Urinary bladder (tissue), 3 donors: ENCODE measurements at regions not wholly inside any gene's neighbourhood (a gene's known extent, or its start where the extent isn't known, plus 50 kb on each side); places are given as distances from the start of the nearest gene placed in this dataset.
"Not testable (repeated sequence)": the region's sequence is repeated elsewhere in the genome, so short reads cannot be mapped to it uniquely, and the experiment has no call there.

Experiments
- DNase-seq: peaks from one replicate; pipeline ENCODE4 v3.0.0-alpha.2; 2015; ENCODE audit errors: extremely low spot score
- H3K27ac ChIP-seq: one replicate; pipeline ENCODE4 v1.5.1; 2013; ENCODE audit warnings: low read depth, mild to moderate bottlenecking, moderate library complexity
- H3K36me3 ChIP-seq: one replicate; pipeline ENCODE4 v1.6.1; 2013; ENCODE audit warnings: mild to moderate bottlenecking, moderate library complexity; ENCODE audit not compliant: insufficient read depth
- H3K4me1 ChIP-seq: one replicate; pipeline ENCODE4 v1.6.1; 2013; ENCODE audit warnings: mild to moderate bottlenecking, moderate library complexity; ENCODE audit not compliant: insufficient read depth
- H3K4me3 ChIP-seq: one replicate; pipeline ENCODE4 v1.5.1; 2013; ENCODE audit warnings: low read depth, low read length
- WGBS: extraction: QIAGEN DNeasy Blood & Tissue Kit; methylation state at CpG from one replicate; pipeline ENCODE4 v1.1.7; 2013; 5-methylcytosine and 5-hydroxymethylcytosine counted together
- donor health status: healthy with polysubstance abuse.
- donor health status: healthy.

- DNase-seq = no peak
- H3K36me3 ChIP-seq = no peaks in the 10 kb centered on the region
- no peak overlapping the region for H3K27ac ChIP-seq
- H3K4me1 ChIP-seq = no peaks in the 10 kb centered on the region
- no peak overlapping the region for H3K4me3 ChIP-seq
- WGBS = 21% methylated on average over 3 of the region's 3 CpGs
These were observed 139.5 kb upstream of the LRATD1 start for GRCh38 chr2:14492920-14493503.

- H3K27ac ChIP-seq = no peak overlapping the region
- H3K4me3 ChIP-seq = no peak overlapping the region
- no peak for DNase-seq
- no peaks in the 10 kb centered on the region for H3K4me1 ChIP-seq
- WGBS = 70% methylated on average over 1 of the region's 1 CpG
- H3K36me3 ChIP-seq = no peaks in the 10 kb centered on the region
These were observed 137.8 kb upstream of the LRATD1 start for GRCh38 chr2:14494759-14495158.

GRCh38 chr2:14501061-14501460 is 131.5 kb upstream of the LRATD1 start:
- Histone ChIP-seq H3K27ac (no peak overlapping the region), H3K4me3 (no peak overlapping the region), H3K36me3 (no peaks in the 10 kb centered on the region), H3K4me1 (no peaks in the 10 kb centered on the region)
- DNase-seq = no peak
- 85% methylated on average over 6 of the region's 6 CpGs for WGBS

- WGBS = 94% methylated on average over 12 of the region's 12 CpGs
- H3K4me3 ChIP-seq, H3K4me1 ChIP-seq, H3K27ac ChIP-seq, DNase-seq, H3K36me3 ChIP-seq: not testable (repeated sequence)
These were observed 125.6 kb upstream of the LRATD1 start for GRCh38 chr2:14506955-14507354.

GRCh38 chr2:14511541-14511940 is 121.0 kb upstream of the LRATD1 start:
- H3K27ac ChIP-seq = no peak overlapping the region
- 86% methylated on average over 4 of the region's 4 CpGs for WGBS
- DNase-seq = no peak
- no peaks in the 10 kb centered on the region for H3K36me3 ChIP-seq
- H3K4me3 ChIP-seq = no peak overlapping the region
- H3K4me1 ChIP-seq = no peaks in the 10 kb centered on the region

- WGBS = 35% methylated on average over 1 of the region's 1 CpG
- H3K27ac ChIP-seq = no peak overlapping the region
- H3K4me3 ChIP-seq = no peak overlapping the region
- no peaks in the 10 kb centered on the region for H3K4me1 ChIP-seq
- no peaks in the 10 kb centered on the region for H3K36me3 ChIP-seq
- no peak for DNase-seq
These were observed 118.6 kb upstream of the LRATD1 start for GRCh38 chr2:14513903-14514302.

- no peak for DNase-seq
- H3K36me3 ChIP-seq = no peaks in the 10 kb centered on the region
- H3K4me3 ChIP-seq = no peak overlapping the region
- H3K4me1 ChIP-seq = no peaks in the 10 kb centered on the region
- no peak overlapping the region for H3K27ac ChIP-seq
- 86% methylated on average over 1 of the region's 1 CpG for WGBS
These were observed 115.7 kb upstream of the LRATD1 start for GRCh38 chr2:14516844-14517243.

GRCh38 chr2:14517731-14518130 is 114.8 kb upstream of the LRATD1 start:
- Histone ChIP-seq H3K27ac (no peak overlapping the region), H3K4me3 (no peak overlapping the region), H3K4me1 (no peaks in the 10 kb centered on the region), H3K36me3 (no peaks in the 10 kb centered on the region)
- no peak for DNase-seq
- WGBS = 68% methylated on average over 4 of the region's 4 CpGs

GRCh38 chr2:14520385-14520945 is 112.1 kb upstream of the LRATD1 start:
- WGBS = 83% methylated on average over 10 of the region's 10 CpGs
- H3K27ac ChIP-seq = no peak overlapping the region
- no peak overlapping the region for H3K4me3 ChIP-seq
- no peak for DNase-seq
- no peaks in the 10 kb centered on the region for H3K36me3 ChIP-seq
- no peaks in the 10 kb centered on the region for H3K4me1 ChIP-seq

GRCh38 chr2:14524041-14524802 is 108.3 kb upstream of the LRATD1 start:
- WGBS = 81% methylated on average over 7 of the region's 7 CpGs
- Histone ChIP-seq H3K36me3 (no peaks in the 10 kb centered on the region), H3K4me3 (no peak overlapping the region), H3K4me1 (no peaks in the 10 kb centered on the region), H3K27ac (no peak overlapping the region)
- no peak for DNase-seq

- H3K36me3 ChIP-seq = no peaks in the 10 kb centered on the region
- no peak overlapping the region for H3K4me3 ChIP-seq
- DNase-seq = no peak
These were observed 107.8 kb upstream of the LRATD1 start for GRCh38 chr2:14524803-14525080.

GRCh38 chr2:14530506-14530905 is 102.0 kb upstream of the LRATD1 start:
- Histone ChIP-seq H3K4me3 (no peak overlapping the region), H3K4me1 (no peaks in the 10 kb centered on the region), H3K27ac (no peak overlapping the region), H3K36me3 (no peaks in the 10 kb centered on the region)
- no peak for DNase-seq
- 64% methylated on average over 3 of the region's 3 CpGs for WGBS

More at GRCh38 chr2:14524803-14525080, 107.8 kb upstream of the LRATD1 start:
- Histone ChIP-seq H3K4me1 (no peaks in the 10 kb centered on the region), H3K27ac (no peak overlapping the region)

GRCh38 chr2:14533131-14533757 is 99.3 kb upstream of the LRATD1 start:
- H3K27ac ChIP-seq = no peak overlapping the region
- no peaks in the 10 kb centered on the region for H3K4me1 ChIP-seq
- 95% methylated on average over 1 of the region's 1 CpG for WGBS
- no peak for DNase-seq
- no peak overlapping the region for H3K4me3 ChIP-seq
- no peaks in the 10 kb centered on the region for H3K36me3 ChIP-seq

GRCh38 chr2:14535156-14535555 is 97.4 kb upstream of the LRATD1 start:
- DNase-seq = no peak

More at GRCh38 chr2:14535156-14535555, 97.4 kb upstream of the LRATD1 start:
- Histone ChIP-seq H3K36me3 (no peaks in the 10 kb centered on the region), H3K4me1 (no peaks in the 10 kb centered on the region), H3K4me3 (no peak overlapping the region), H3K27ac (no peak overlapping the region)
- WGBS = 79% methylated on average over 4 of the region's 4 CpGs
